ENCODE measurements at regions not wholly inside any gene's neighbourhood (a gene's known extent, or its start where the extent isn't known, plus 50 kb on each side); places are given as distances from the start of the nearest gene placed in this dataset.

GRCh38 chr5:57884346-57885102 lies 401.9 kb upstream of the ACTBL2 start:
- TF ChIP-seq, protein P1, sequence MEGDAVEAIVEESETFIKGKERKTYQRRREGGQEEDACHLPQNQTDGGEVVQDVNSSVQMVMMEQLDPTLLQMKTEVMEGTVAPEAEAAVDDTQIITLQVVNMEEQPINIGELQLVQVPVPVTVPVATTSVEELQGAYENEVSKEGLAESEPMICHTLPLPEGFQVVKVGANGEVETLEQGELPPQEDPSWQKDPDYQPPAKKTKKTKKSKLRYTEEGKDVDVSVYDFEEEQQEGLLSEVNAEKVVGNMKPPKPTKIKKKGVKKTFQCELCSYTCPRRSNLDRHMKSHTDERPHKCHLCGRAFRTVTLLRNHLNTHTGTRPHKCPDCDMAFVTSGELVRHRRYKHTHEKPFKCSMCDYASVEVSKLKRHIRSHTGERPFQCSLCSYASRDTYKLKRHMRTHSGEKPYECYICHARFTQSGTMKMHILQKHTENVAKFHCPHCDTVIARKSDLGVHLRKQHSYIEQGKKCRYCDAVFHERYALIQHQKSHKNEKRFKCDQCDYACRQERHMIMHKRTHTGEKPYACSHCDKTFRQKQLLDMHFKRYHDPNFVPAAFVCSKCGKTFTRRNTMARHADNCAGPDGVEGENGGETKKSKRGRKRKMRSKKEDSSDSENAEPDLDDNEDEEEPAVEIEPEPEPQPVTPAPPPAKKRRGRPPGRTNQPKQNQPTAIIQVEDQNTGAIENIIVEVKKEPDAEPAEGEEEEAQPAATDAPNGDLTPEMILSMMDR (IDR thresholded peaks at IDR 0.05), result no peak
- TF ChIP-seq EZH2 (IDR thresholded peaks at IDR 0.05; ENCODE audit: borderline replicate concordance, insufficient read depth, low read depth, low read length, poor library complexity, severe bottlenecking), result no peak
